ENCODE measurements at regions not wholly inside any gene's neighbourhood (a gene's known extent, or its start where the extent isn't known, plus 50 kb on each side); places are given as distances from the start of the nearest gene placed in this dataset.

- TF ChIP-seq ZNF444 (CRISPR knock-in tag; IDR thresholded peaks at IDR 0.05) (no peak), AFF4 (CRISPR knock-in tag; IDR thresholded peaks at IDR 0.05) (no peak), POLR2B (IDR thresholded peaks at IDR 0.05; ENCODE audit: low read depth, partially characterized antibody) (no peak), MXI1 (IDR thresholded peaks at IDR 0.05; ENCODE audit: low read depth, low read length) (no peak), GABPA (tag; conservative IDR thresholded peaks at IDR 0.05; ENCODE audit: low read depth) (no peak), CBFA2T2 (conservative IDR thresholded peaks at IDR 0.05) (no peak)
Measured at GRCh38 chr3:109743981-109744380, 406.6 kb upstream of the DPPA4 start.

Data from K562 (cell line).